Stomach (tissue), 4 donors: ENCODE measurements at regions not wholly inside any gene's neighbourhood (a gene's known extent, or its start where the extent isn't known, plus 50 kb on each side); places are given as distances from the start of the nearest gene placed in this dataset.

Experiments used
- EP300 ChIP-seq: sonication (generic); formaldehyde crosslinking; IDR thresholded peaks from one replicate; pipeline ENCODE4 v1.6.1; 2017; ENCODE audit warnings: antibody characterized with exemption
- POLR2A ChIP-seq, 4 donors: fragments of 450-650 bp; IDR thresholded peaks; one replicate each; pipeline ENCODE4 v1.6.1; 2016; ENCODE audit warnings: antibody characterized with exemption in 4 of 4, control low read depth in 2 of 4, mild to moderate bottlenecking in 1 of 4, moderate library complexity in 1 of 4
- TF ChIP-seq, protein P1 (sequence below), 7 experiments: fragments of 450-650 bp in 4 of 7; fragments of 200-600 bp in 3 of 7; sonication (generic) in 3 of 7; IDR thresholded peaks; one replicate each; pipeline ENCODE4 v1.5.1; 2016 to 2019; ENCODE audit warnings: antibody characterized with exemption in 7 of 7, control low read depth in 2 of 7, mild to moderate bottlenecking in 1 of 7

- no peak for TF ChIP-seq EP300
- TF ChIP-seq POLR2A (IDR thresholded peaks at IDR 0.05): no peak
- TF ChIP-seq, protein P1, sequence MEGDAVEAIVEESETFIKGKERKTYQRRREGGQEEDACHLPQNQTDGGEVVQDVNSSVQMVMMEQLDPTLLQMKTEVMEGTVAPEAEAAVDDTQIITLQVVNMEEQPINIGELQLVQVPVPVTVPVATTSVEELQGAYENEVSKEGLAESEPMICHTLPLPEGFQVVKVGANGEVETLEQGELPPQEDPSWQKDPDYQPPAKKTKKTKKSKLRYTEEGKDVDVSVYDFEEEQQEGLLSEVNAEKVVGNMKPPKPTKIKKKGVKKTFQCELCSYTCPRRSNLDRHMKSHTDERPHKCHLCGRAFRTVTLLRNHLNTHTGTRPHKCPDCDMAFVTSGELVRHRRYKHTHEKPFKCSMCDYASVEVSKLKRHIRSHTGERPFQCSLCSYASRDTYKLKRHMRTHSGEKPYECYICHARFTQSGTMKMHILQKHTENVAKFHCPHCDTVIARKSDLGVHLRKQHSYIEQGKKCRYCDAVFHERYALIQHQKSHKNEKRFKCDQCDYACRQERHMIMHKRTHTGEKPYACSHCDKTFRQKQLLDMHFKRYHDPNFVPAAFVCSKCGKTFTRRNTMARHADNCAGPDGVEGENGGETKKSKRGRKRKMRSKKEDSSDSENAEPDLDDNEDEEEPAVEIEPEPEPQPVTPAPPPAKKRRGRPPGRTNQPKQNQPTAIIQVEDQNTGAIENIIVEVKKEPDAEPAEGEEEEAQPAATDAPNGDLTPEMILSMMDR (IDR thresholded peaks at IDR 0.05): no peak
Measured at GRCh38 chr9:79812507-79813257, 240.9 kb downstream of the TLE4 start.
